ENCODE measurements at regions not wholly inside any gene's neighbourhood (a gene's known extent, or its start where the extent isn't known, plus 50 kb on each side); places are given as distances from the start of the nearest gene placed in this dataset.

GRCh38 chr1:4428711-4429110 is 225.7 kb upstream of the AJAP1 start:
- no peak for DNase-seq (ENCODE audit: low read depth)
- H3K4me3 ChIP-seq (ENCODE audit: control insufficient read depth, low read depth, low read length) = no peak overlapping the region
- no peak for TF ChIP-seq CTCF (conservative IDR thresholded peaks at IDR 0.05; ENCODE audit: control insufficient read depth, insufficient read depth, low read depth, low read length)

GRCh38 chr1:4430406-4431365 is 223.7 kb upstream of the AJAP1 start:
- DNase-seq (ENCODE audit: low read depth) = no peak
- no peak for TF ChIP-seq CTCF (conservative IDR thresholded peaks at IDR 0.05; ENCODE audit: control insufficient read depth, insufficient read depth, low read depth, low read length)
- no peak overlapping the region for H3K4me3 ChIP-seq (ENCODE audit: control insufficient read depth, low read depth, low read length)

GRCh38 chr1:4431491-4431890 is 222.9 kb upstream of the AJAP1 start:
- no peak for TF ChIP-seq CTCF (conservative IDR thresholded peaks at IDR 0.05; ENCODE audit: control insufficient read depth, insufficient read depth, low read depth, low read length)
- no peak overlapping the region for H3K4me3 ChIP-seq (ENCODE audit: control insufficient read depth, low read depth, low read length)
- DNase-seq (ENCODE audit: low read depth) = no peak

GRCh38 chr1:4433075-4433474 is 221.3 kb upstream of the AJAP1 start:
- no peak for DNase-seq (ENCODE audit: low read depth)
- no peak overlapping the region for H3K4me3 ChIP-seq (ENCODE audit: control insufficient read depth, low read depth, low read length)
- TF ChIP-seq CTCF (conservative IDR thresholded peaks at IDR 0.05; ENCODE audit: control insufficient read depth, insufficient read depth, low read depth, low read length) = no peak

GRCh38 chr1:4444086-4444485 is 210.3 kb upstream of the AJAP1 start:
- H3K4me3 ChIP-seq (ENCODE audit: control insufficient read depth, low read depth, low read length) = no peak overlapping the region
- no peak for DNase-seq (ENCODE audit: low read depth)
- no peak for TF ChIP-seq CTCF (conservative IDR thresholded peaks at IDR 0.05; ENCODE audit: control insufficient read depth, insufficient read depth, low read depth, low read length)

- no peak for TF ChIP-seq CTCF (conservative IDR thresholded peaks at IDR 0.05; ENCODE audit: control insufficient read depth, insufficient read depth, low read depth, low read length)
- H3K4me3 ChIP-seq (ENCODE audit: control insufficient read depth, low read depth, low read length) = no peak overlapping the region
- no peak for DNase-seq (ENCODE audit: low read depth)
Measured at GRCh38 chr1:4447778-4448420, 206.5 kb upstream of the AJAP1 start.
